BE2C (cell line): ENCODE measurements at regions not wholly inside any gene's neighbourhood (a gene's known extent, or its start where the extent isn't known, plus 50 kb on each side); places are given as distances from the start of the nearest gene placed in this dataset.

Source experiments
- DNase-seq: peaks from one replicate; pipeline ENCODE4 v3.0.0-alpha.2; 2020
- H3K27me3 ChIP-seq: fragments of 250-450 bp; sonication (Bioruptor Pico); 2 replicates; pipeline ENCODE4 v1.5.1; 2020; ENCODE audit warnings: mild to moderate bottlenecking
- H3K36me3 ChIP-seq: fragments of 250-450 bp; sonication (Bioruptor Pico); 2 replicates; pipeline ENCODE4 v1.5.1; 2020; ENCODE audit warnings: mild to moderate bottlenecking
- H3K4me1 ChIP-seq: fragments of 250-450 bp; sonication (Bioruptor Pico); 2 replicates; pipeline ENCODE4 v1.5.1; 2020
- H3K4me3 ChIP-seq: 2 replicates; pipeline ENCODE4 v1.5.1; 2011; ENCODE audit warnings: low read depth, low read length
- H3K9me3 ChIP-seq: fragments of 250-450 bp; sonication (Bioruptor Pico); 2 replicates; pipeline ENCODE4 v1.5.1; 2020
- CTCF ChIP-seq: IDR thresholded peaks from 2 replicates; pipeline ENCODE4 v1.5.1; 2012; ENCODE audit warnings: mild to moderate bottlenecking, low read depth, low read length

DNA sequence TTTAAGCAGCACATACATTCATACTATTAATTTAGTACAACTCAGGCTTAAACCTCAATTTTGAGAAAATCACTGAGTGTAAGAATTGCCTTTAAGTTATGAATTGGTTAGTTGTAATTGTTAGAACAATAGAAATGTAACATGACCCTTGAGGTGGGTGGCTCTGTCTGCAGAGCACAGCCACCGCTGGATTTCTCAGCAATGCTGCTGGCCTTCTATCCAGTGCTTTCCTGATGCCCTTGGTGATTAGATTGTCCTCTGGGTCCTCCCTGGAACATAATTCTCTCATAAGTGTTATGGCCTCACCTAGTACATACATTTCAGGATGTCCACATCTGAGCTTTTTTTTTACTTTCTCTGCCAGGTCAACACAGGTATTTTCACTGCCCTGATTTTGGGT lies 213.2 kb downstream of the SLC7A11 start:
- Histone ChIP-seq H3K4me3 (no peak overlapping the region), H3K36me3 (no peaks in the 10 kb centered on the region), H3K9me3 (no peaks in the 10 kb centered on the region), H3K27me3 (no peaks in the 10 kb centered on the region), H3K4me1 (no peaks in the 10 kb centered on the region)
- no peak for TF ChIP-seq CTCF
- no peak for DNase-seq

- Histone ChIP-seq H3K4me1 (no peaks in the 10 kb centered on the region), H3K9me3 (no peaks in the 10 kb centered on the region), H3K4me3 (no peak overlapping the region), H3K36me3 (no peaks in the 10 kb centered on the region), H3K27me3 (no peaks in the 10 kb centered on the region)
- no peak for DNase-seq
- TF ChIP-seq CTCF = no peak
These were observed 220.9 kb downstream of the SLC7A11 start for GRCh38 chr4:138021139-138021830.

- Histone ChIP-seq H3K9me3 (no peaks in the 10 kb centered on the region), H3K36me3 (no peaks in the 10 kb centered on the region), H3K27me3 (no peaks in the 10 kb centered on the region), H3K4me3 (no peak overlapping the region), H3K4me1 (no peaks in the 10 kb centered on the region)
- TF ChIP-seq CTCF = no peak
- no peak for DNase-seq
These were observed 227.4 kb downstream of the SLC7A11 start for GRCh38 chr4:138014590-138015288.

DNA sequence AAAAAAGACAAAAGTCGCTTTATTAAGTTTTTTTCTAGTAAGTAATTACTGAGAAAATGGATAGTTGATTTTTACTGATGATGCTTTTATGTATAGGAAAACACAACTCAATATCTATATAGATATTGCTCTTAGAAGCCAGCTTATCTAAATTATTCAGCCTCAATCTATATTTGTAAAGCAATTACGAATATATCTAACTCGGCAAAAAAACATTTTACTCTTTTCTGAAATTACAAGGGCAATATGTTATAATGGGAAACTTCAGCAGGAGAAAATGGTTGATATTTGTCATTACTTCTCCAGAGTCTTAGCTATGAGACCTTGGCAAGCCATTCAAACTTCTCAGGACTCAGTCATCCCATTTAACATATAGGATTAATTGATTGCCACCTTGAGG lies 228.5 kb downstream of the SLC7A11 start:
- no peaks in the 10 kb centered on the region for H3K27me3 ChIP-seq
- H3K9me3 ChIP-seq = no peaks in the 10 kb centered on the region
- no peak overlapping the region for H3K4me3 ChIP-seq
- no peaks in the 10 kb centered on the region for H3K4me1 ChIP-seq
- DNase-seq = no peak
- H3K36me3 ChIP-seq = no peaks in the 10 kb centered on the region
- TF ChIP-seq CTCF = no peak

- Histone ChIP-seq H3K4me3 (no peak overlapping the region), H3K9me3 (no peaks in the 10 kb centered on the region), H3K27me3 (no peaks in the 10 kb centered on the region), H3K36me3 (no peaks in the 10 kb centered on the region), H3K4me1 (no peaks in the 10 kb centered on the region)
- TF ChIP-seq CTCF = no peak
- no peak for DNase-seq
These were observed 231.5 kb downstream of the SLC7A11 start for GRCh38 chr4:138010639-138011038.

- TF ChIP-seq CTCF = peak; percentile 54
- Histone ChIP-seq H3K36me3 (no peaks in the 10 kb centered on the region), H3K27me3 (no peaks in the 10 kb centered on the region), H3K4me1 (no peaks in the 10 kb centered on the region), H3K9me3 (no peaks in the 10 kb centered on the region), H3K4me3 (no peak overlapping the region)
- no peak for DNase-seq
These were observed 234.6 kb downstream of the SLC7A11 start for GRCh38 chr4:138007572-138007971.
